Effector memory CD4-positive, alpha-beta T cell (primary cell): ENCODE measurements at regions not wholly inside any gene's neighbourhood (a gene's known extent, or its start where the extent isn't known, plus 50 kb on each side); places are given as distances from the start of the nearest gene placed in this dataset.

ENCODE experiments used
- DNase-seq, 3 donors: peaks; one replicate each; pipeline ENCODE4 v3.0.0-alpha.2; 2020
- H3K27ac ChIP-seq: 2 replicates; pipeline ENCODE4 v1.7.0; 2013; ENCODE audit warnings: mild to moderate bottlenecking, low read length, moderate library complexity; ENCODE audit not compliant: insufficient read depth, poor library complexity, severe bottlenecking
- H3K27me3 ChIP-seq: replicated peaks from 2 replicates; pipeline ENCODE4 v1.7.0; 2013; ENCODE audit warnings: mild to moderate bottlenecking, low read length; ENCODE audit not compliant: insufficient read depth, control insufficient read depth, poor library complexity, severe bottlenecking
- H3K36me3 ChIP-seq: 2 replicates; pipeline ENCODE4 v1.7.0; 2013; ENCODE audit warnings: mild to moderate bottlenecking, low read length, moderate library complexity; ENCODE audit not compliant: control insufficient read depth, insufficient read depth
- H3K4me1 ChIP-seq: 2 replicates; pipeline ENCODE4 v1.7.0; 2013; ENCODE audit warnings: low read length, mild to moderate bottlenecking; ENCODE audit not compliant: control insufficient read depth, insufficient read depth, poor library complexity, severe bottlenecking
- H3K4me3 ChIP-seq: 2 replicates; pipeline ENCODE4 v1.7.0; 2013; ENCODE audit warnings: low read length, low read depth, mild to moderate bottlenecking; ENCODE audit not compliant: insufficient read depth, poor library complexity, severe bottlenecking
- H3K9me3 ChIP-seq: 2 replicates; pipeline ENCODE4 v1.7.0; 2013; ENCODE audit warnings: mild to moderate bottlenecking, low read length, moderate library complexity; ENCODE audit not compliant: control insufficient read depth

- Histone ChIP-seq H3K4me1 (no peaks in the 10 kb centered on the region), H3K9me3 (no peaks in the 10 kb centered on the region), H3K4me3 (no peak overlapping the region), H3K36me3 (no peaks in the 10 kb centered on the region), H3K27ac (no peak overlapping the region), H3K27me3 (no peaks in the 10 kb centered on the region)
- no peak for DNase-seq
Measured at GRCh38 chr18:8498905-8499304, 110.3 kb upstream of the RAB12 start.

- Histone ChIP-seq H3K4me1 (no peaks in the 10 kb centered on the region), H3K4me3 (no peak overlapping the region), H3K36me3 (no peaks in the 10 kb centered on the region), H3K27me3 (no peaks in the 10 kb centered on the region), H3K27ac (no peak overlapping the region), H3K9me3 (no peaks in the 10 kb centered on the region)
- DNase-seq, result no peak
Measured at GRCh38 chr18:8499810-8500675, 109.2 kb upstream of the RAB12 start.

GRCh38 chr18:8501044-8501443 lies 108.2 kb upstream of the RAB12 start:
- Histone ChIP-seq H3K4me3 (no peak overlapping the region), H3K9me3 (no peaks in the 10 kb centered on the region), H3K27ac (no peak overlapping the region), H3K4me1 (no peaks in the 10 kb centered on the region), H3K27me3 (no peaks in the 10 kb centered on the region), H3K36me3 (no peaks in the 10 kb centered on the region)
- DNase-seq, result no peak

GRCh38 chr18:8503248-8503647 lies 106.0 kb upstream of the RAB12 start:
- Histone ChIP-seq H3K27ac (no peak overlapping the region), H3K4me1 (no peaks in the 10 kb centered on the region), H3K27me3 (no peaks in the 10 kb centered on the region), H3K36me3 (no peaks in the 10 kb centered on the region), H3K4me3 (no peak overlapping the region), H3K9me3 (no peaks in the 10 kb centered on the region)
- DNase-seq, result no peak

GRCh38 chr18:8504424-8504823 lies 104.8 kb upstream of the RAB12 start:
- Histone ChIP-seq H3K36me3 (no peaks in the 10 kb centered on the region), H3K9me3 (no peaks in the 10 kb centered on the region), H3K27ac (no peak overlapping the region), H3K4me1 (no peaks in the 10 kb centered on the region), H3K27me3 (no peaks in the 10 kb centered on the region), H3K4me3 (no peak overlapping the region)
- DNase-seq, result no peak

- Histone ChIP-seq H3K4me1 (no peaks in the 10 kb centered on the region), H3K36me3 (no peaks in the 10 kb centered on the region)
Measured at GRCh38 chr18:8504880-8505435, 104.3 kb upstream of the RAB12 start.

GRCh38 chr18:8506251-8507049 lies 102.8 kb upstream of the RAB12 start:
- Histone ChIP-seq H3K4me1 (no peaks in the 10 kb centered on the region), H3K4me3 (no peak overlapping the region), H3K27ac (no peak overlapping the region), H3K9me3 (no peaks in the 10 kb centered on the region), H3K36me3 (no peaks in the 10 kb centered on the region), H3K27me3 (no peaks in the 10 kb centered on the region)
- no peak for DNase-seq

More at GRCh38 chr18:8504880-8505435, 104.3 kb upstream of the RAB12 start:
- no peak for DNase-seq
- no peaks in the 10 kb centered on the region for H3K9me3 ChIP-seq
- no peak overlapping the region for H3K4me3 ChIP-seq
- no peaks in the 10 kb centered on the region for H3K27me3 ChIP-seq
- no peak overlapping the region for H3K27ac ChIP-seq

- no peak for DNase-seq
Measured at GRCh38 chr18:8507361-8507760, 101.9 kb upstream of the RAB12 start.

GRCh38 chr18:8507915-8508705 lies 101.1 kb upstream of the RAB12 start:
- Histone ChIP-seq H3K36me3 (no peaks in the 10 kb centered on the region), H3K27ac (no peak overlapping the region), H3K27me3 (no peaks in the 10 kb centered on the region), H3K4me3 (no peak overlapping the region), H3K4me1 (no peaks in the 10 kb centered on the region), H3K9me3 (no peaks in the 10 kb centered on the region)
- DNase-seq, result no peak

More at GRCh38 chr18:8507361-8507760, 101.9 kb upstream of the RAB12 start:
- Histone ChIP-seq H3K4me1 (no peaks in the 10 kb centered on the region), H3K27ac (no peak overlapping the region), H3K4me3 (no peak overlapping the region), H3K27me3 (no peaks in the 10 kb centered on the region), H3K36me3 (no peaks in the 10 kb centered on the region), H3K9me3 (no peaks in the 10 kb centered on the region)
